IPS DF 6.9 (cell line): ENCODE measurements at regions not wholly inside any gene's neighbourhood (a gene's known extent, or its start where the extent isn't known, plus 50 kb on each side); places are given as distances from the start of the nearest gene placed in this dataset.
"Not testable (repeated sequence)": the region's sequence is repeated elsewhere in the genome, so short reads cannot be mapped to it uniquely, and the experiment has no call there.

ENCODE experiments used
- DNase-seq: peaks from one replicate; pipeline ENCODE4 v3.0.0-alpha.2; 2013; ENCODE audit warnings: low read depth, low spot score
- H3K27ac ChIP-seq: one replicate; pipeline ENCODE4 v1.5.1; 2013; ENCODE audit warnings: low read length, control low read depth
- H3K27me3 ChIP-seq: 2 replicates; pipeline ENCODE4 v1.6.1; 2013; ENCODE audit warnings: mild to moderate bottlenecking, low read length; ENCODE audit not compliant: control insufficient read depth, insufficient read depth
- H3K36me3 ChIP-seq: 2 replicates; pipeline ENCODE4 v1.6.1; 2013; ENCODE audit warnings: low read length; ENCODE audit not compliant: control insufficient read depth, insufficient read depth
- H3K4me1 ChIP-seq: 2 replicates; pipeline ENCODE4 v1.6.1; 2013; ENCODE audit warnings: low read length; ENCODE audit not compliant: control insufficient read depth, insufficient read depth
- H3K4me3 ChIP-seq: 2 replicates; pipeline ENCODE4 v1.5.1; 2013; ENCODE audit warnings: mild to moderate bottlenecking, low read length
- H3K9me3 ChIP-seq: 2 replicates; pipeline ENCODE4 v1.6.1; 2013; ENCODE audit warnings: low read length, inconsistent platforms; ENCODE audit not compliant: control insufficient read depth, insufficient read depth
- WGBS: extraction: QIAGEN DNeasy Blood & Tissue Kit; methylation state at CpG from one replicate; pipeline ENCODE4 v1.1.7; 2013; ENCODE audit warnings: mixed read lengths, missing lambda C conversion rate; ENCODE audit not compliant: insufficient read length, insufficient coverage; 5-methylcytosine and 5-hydroxymethylcytosine counted together

DNA sequence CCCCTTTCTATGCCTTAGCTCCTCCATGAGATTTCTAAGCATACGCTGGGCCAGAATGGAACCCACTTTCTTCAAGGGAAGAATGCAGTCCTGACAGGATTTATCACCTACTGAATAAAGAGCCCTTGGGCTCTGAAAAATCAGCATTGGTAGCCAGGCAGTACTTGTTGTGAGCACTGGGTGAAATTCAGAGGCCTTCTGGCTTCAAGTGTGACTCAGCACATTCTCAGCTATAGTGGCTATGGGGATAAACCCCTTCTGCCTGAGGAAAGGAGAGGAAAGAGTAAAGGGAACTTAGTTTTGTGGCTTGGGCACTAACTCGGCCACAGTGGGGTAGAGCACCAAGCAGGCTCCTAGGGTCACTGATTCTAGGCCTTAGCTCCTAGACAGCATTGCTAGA lies 574.8 kb downstream of the JRKL start:
- Histone ChIP-seq H3K27me3 (no peaks in the 10 kb centered on the region), H3K4me1 (no peaks in the 10 kb centered on the region), H3K27ac (no peak overlapping the region), H3K36me3 (no peaks in the 10 kb centered on the region), H3K9me3 (no peaks in the 10 kb centered on the region), H3K4me3 (no peak overlapping the region)
- no CpG with 5 or more reads among the region's 2 CpGs for WGBS
- no peak for DNase-seq

DNA sequence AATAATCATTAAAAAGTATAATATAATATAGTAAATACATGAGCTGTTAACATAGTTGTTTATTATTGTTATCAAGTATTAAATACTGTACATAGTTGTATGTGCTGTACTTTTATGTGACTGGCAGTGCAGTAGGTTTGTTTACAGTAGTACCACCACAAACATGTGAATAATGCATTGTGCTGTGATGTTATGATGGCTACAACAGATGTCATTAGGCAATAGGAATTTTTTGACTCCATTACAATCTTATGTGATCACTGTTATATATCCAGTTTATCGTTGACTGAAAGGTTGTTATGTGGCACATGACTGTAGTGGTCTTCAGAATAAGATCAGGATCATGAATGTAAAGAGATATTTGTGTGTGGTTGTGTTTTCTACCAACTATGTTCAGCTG lies 577.8 kb downstream of the JRKL start:
- DNase-seq, result no peak

DNA sequence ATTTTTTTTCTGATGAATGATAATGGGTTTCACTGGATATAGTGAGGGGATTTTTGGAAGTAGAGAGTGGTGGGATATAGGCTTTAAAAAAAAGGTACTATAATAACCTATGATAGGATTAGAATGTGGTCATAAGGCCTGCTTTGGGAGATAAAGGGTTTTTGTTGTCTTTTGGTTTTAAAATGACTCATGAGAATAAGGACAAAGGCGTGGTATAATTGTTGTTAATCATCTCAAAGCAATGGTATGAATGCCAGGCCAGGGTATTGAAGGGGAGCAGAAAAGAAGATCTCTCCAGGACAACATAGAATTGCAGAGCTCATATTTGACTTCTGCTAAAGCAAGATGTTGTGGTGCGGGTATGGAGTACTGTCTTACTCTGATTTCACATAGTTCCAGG lies 579.4 kb downstream of the JRKL start:
- no CpG with 5 or more reads among the region's 2 CpGs for WGBS
- no peaks in the 10 kb centered on the region for H3K27me3 ChIP-seq
- no peak overlapping the region for H3K4me3 ChIP-seq
- no peaks in the 10 kb centered on the region for H3K4me1 ChIP-seq
- H3K27ac ChIP-seq, result no peak overlapping the region
- DNase-seq, result no peak
- H3K9me3 ChIP-seq, result no peaks in the 10 kb centered on the region
- no peaks in the 10 kb centered on the region for H3K36me3 ChIP-seq

More for the DNA sequence above, 577.8 kb downstream of the JRKL start:
- no peaks in the 10 kb centered on the region for H3K4me1 ChIP-seq
- no peak overlapping the region for H3K27ac ChIP-seq
- H3K36me3 ChIP-seq, result no peaks in the 10 kb centered on the region
- no CpG with 5 or more reads among the region's 1 CpG for WGBS
- H3K4me3 ChIP-seq, result no peak overlapping the region
- no peaks in the 10 kb centered on the region for H3K27me3 ChIP-seq
- no peaks in the 10 kb centered on the region for H3K9me3 ChIP-seq

DNA sequence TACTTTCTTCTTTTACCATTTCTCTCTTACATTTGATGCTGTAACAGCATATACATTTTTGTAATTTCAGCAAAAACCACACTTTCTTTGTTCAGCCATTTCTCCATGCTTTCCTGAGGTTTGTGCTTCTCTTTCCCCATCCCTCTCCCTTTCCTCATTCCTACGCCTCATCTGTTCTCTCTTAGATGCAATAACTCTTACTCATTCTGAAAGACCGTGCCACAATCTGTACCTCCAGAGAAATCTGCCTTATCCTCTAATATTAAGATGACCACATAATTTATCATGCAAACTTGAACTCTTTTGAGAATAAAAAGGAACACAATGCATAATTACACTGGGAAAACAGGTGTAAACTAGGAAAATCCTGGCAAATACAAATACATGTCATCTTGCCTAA lies 588.9 kb downstream of the JRKL start:
- no peak for DNase-seq
- no CpG with 5 or more reads among the region's 2 CpGs for WGBS
- Histone ChIP-seq H3K36me3 (no peaks in the 10 kb centered on the region), H3K27me3 (no peaks in the 10 kb centered on the region), H3K9me3 (no peaks in the 10 kb centered on the region), H3K4me1 (no peaks in the 10 kb centered on the region), H3K4me3 (no peak overlapping the region), H3K27ac (no peak overlapping the region)

DNA sequence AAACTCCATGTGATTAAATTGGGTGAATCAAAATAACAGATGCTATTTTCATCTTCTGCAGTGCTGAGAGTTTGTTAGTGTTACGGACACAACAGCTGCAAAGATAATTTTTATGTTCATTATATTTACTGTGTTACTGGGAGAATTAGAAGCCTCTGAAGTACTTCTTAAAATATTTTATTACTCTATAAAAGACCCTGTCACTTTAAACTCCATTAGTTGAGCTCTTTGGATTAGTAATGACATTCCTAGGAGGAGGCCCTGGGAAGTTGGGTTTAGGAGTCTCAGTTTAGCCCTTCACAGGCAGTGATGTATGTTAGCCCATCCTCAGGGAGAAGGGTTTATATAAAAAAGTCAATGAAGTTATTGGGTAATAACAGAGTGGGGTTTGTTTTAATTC lies 596.7 kb downstream of the JRKL start:
- Histone ChIP-seq H3K4me3 (no peak overlapping the region), H3K9me3 (no peaks in the 10 kb centered on the region), H3K27me3 (no peaks in the 10 kb centered on the region), H3K4me1 (no peaks in the 10 kb centered on the region), H3K27ac (no peak overlapping the region), H3K36me3 (no peaks in the 10 kb centered on the region)
- DNase-seq, result no peak
- no CpG with 5 or more reads among the region's 1 CpG for WGBS

DNA sequence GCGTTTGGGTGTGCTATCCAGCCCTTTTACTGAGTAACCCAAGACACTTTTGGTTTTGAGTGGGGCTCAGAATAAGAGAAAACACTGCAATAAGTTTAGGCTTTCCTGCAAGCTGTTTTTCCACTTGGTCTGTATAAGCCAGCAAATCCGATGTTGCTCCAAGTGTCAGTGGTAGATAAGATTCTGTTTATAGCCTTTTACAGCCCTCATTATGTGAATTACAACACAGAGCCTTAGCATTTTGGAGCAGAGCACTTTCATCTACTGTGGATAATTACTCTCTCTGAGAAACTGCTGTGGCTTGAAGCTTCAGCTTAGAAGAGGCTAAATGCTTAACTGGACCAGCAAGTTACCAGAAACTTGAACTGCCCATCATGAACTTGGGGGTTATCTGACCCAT lies 601.1 kb downstream of the JRKL start:
- Histone ChIP-seq H3K27me3 (no peaks in the 10 kb centered on the region), H3K27ac (no peak overlapping the region), H3K4me1 (no peaks in the 10 kb centered on the region), H3K36me3 (no peaks in the 10 kb centered on the region), H3K4me3 (no peak overlapping the region), H3K9me3 (no peaks in the 10 kb centered on the region)
- DNase-seq, result no peak
- WGBS, result no CpG with 5 or more reads among the region's 2 CpGs

DNA sequence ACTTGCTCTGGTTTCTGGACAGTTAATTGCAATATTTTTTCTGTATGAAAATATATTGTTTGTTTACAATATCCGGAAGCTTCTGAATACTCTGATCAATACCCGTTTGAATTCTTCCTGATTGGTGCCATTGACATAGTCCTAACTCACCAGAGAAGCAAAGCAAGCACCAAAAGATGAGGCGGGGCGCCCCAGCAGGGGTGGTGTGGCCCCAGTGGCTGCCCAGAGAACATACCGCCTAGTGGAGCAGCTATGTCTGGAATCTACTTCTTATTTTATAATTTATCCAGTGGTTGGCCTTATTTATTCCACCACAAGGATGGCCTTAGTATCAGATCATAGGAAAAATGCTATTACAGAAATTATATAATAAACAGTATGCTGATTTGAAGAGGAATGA lies 610.7 kb downstream of the JRKL start:
- Histone ChIP-seq H3K4me3 (no peak overlapping the region), H3K9me3 (no peaks in the 10 kb centered on the region), H3K4me1 (no peaks in the 10 kb centered on the region), H3K27ac (no peak overlapping the region), H3K36me3 (no peaks in the 10 kb centered on the region; the same call in 1 of the 2 replicates), H3K27me3 (no peaks in the 10 kb centered on the region)
- no peak for DNase-seq
- WGBS, result no CpG with 5 or more reads among the region's 5 CpGs

DNA sequence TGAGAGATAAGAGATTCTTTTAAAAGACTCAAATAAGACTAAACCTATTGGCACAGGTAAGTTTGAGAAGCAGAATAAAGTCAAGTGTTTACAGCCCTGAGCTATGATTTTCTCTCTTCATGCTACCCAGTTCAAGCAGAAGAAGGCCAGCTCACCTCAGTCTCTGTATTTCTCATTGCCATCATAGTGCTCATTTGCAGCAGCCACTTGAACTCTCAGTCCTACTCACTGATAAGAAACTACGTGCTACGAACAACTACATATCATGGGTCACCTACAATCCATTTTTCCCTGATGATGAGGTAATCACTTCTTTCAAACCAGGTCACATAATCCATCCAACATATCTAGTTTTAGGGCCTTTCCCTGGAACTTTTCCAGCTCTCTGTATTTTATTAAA lies 617.5 kb downstream of the JRKL start:
- WGBS, result no CpG with 5 or more reads among the region's 2 CpGs
- no peak overlapping the region for H3K27ac ChIP-seq
- no peaks in the 10 kb centered on the region for H3K27me3 ChIP-seq
- no peaks in the 10 kb centered on the region for H3K4me1 ChIP-seq
- no peak for DNase-seq
- no peaks in the 10 kb centered on the region for H3K9me3 ChIP-seq
- no peaks in the 10 kb centered on the region; the same call in 1 of the 2 replicates for H3K36me3 ChIP-seq
- no peak overlapping the region for H3K4me3 ChIP-seq

DNA sequence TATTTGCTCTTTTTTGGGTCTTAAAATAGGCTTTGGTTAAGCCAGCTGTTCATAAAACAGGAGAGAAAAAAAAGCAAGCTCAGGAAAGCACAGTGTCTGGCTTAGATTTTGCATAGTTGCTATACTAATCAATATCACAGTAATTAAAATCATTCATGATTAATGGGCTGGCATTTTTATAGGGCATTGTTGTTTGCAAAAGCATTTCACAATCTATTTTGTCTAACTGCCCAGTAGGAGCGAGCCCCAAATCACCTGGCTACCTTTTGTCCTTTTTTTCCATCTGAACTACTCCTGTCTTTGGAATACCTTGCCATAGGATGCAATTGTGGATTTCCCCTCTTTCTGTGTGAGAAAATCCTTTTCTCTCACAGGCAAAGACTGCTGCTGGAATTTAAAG lies 619.8 kb downstream of the JRKL start:
- Histone ChIP-seq H3K4me1 (no peaks in the 10 kb centered on the region), H3K4me3 (no peak overlapping the region), H3K27me3 (no peaks in the 10 kb centered on the region), H3K27ac (no peak overlapping the region), H3K36me3 (no peaks in the 10 kb centered on the region), H3K9me3 (no peaks in the 10 kb centered on the region)
- no CpG with 5 or more reads among the region's 1 CpG for WGBS
- no peak for DNase-seq

DNA sequence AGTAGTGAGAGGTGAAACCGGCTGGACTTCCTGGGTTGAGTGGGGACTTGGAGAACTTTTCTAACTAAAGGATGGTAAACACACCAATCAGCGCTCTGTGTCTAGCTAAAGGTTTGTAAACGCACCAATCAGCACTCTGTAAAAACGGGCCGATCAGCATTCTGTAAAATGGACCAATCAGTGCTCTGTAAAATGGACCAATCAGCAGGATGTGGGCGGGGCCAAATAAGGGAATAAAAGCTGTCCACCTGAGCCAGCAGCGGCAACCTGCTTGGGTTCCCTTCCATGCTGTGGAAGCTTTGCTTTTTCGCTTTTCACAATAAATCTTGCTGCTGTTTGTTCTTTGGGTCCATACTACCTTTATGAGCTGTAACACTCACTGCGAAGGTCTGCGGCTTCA lies 621.2 kb downstream of the JRKL start:
- not testable (repeated sequence) for H3K4me1 ChIP-seq, H3K27ac ChIP-seq, H3K4me3 ChIP-seq, DNase-seq, H3K9me3 ChIP-seq, H3K27me3 ChIP-seq, H3K36me3 ChIP-seq
- no CpG with 5 or more reads among the region's 10 CpGs for WGBS

DNA sequence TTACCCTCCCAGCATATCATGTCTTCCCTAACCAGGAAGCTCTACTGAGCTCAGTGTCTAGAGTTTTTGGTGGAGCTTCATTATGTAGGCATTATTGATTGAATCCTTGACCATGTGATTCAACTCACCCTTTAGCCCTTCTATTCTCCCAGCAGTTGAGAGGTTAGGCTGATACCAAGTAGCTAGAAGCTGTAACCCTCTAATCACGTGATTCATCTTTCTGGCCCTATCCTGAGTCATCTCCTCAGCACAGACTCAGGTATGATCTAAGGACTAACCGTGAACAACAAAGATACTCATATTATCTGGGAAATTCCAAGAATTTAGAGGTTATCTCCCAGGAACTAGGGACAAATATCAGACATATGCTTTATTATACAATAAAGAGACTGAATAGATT lies 625.5 kb downstream of the JRKL start:
- Histone ChIP-seq H3K27me3 (no peaks in the 10 kb centered on the region), H3K27ac (no peak overlapping the region), H3K9me3 (no peaks in the 10 kb centered on the region), H3K4me1 (no peaks in the 10 kb centered on the region), H3K4me3 (no peak overlapping the region), H3K36me3 (no peaks in the 10 kb centered on the region)
- WGBS, result no CpG with 5 or more reads among the region's 2 CpGs
- DNase-seq, result no peak
